Skeletal muscle tissue (tissue), 3 donors: ENCODE measurements at regions not wholly inside any gene's neighbourhood (a gene's known extent, or its start where the extent isn't known, plus 50 kb on each side); places are given as distances from the start of the nearest gene placed in this dataset.

Source experiments
- H3K27ac ChIP-seq: one replicate; pipeline ENCODE4 v1.7.0; 2013; ENCODE audit warnings: mild to moderate bottlenecking, low read depth, low read length, inconsistent platforms
- H3K27me3 ChIP-seq, 3 donors: one replicate each; pipeline ENCODE4 v1.7.0; 2013; ENCODE audit warnings: low read length in 3 of 3; ENCODE audit not compliant: control insufficient read depth in 3 of 3, insufficient read depth in 3 of 3
- H3K36me3 ChIP-seq, 3 donors: one replicate each; pipeline ENCODE4 v1.7.0; 2013; ENCODE audit warnings: low read length in 3 of 3; ENCODE audit not compliant: control insufficient read depth in 3 of 3, insufficient read depth in 3 of 3
- H3K4me1 ChIP-seq, 3 donors: one replicate each; pipeline ENCODE4 v1.7.0; 2013; ENCODE audit warnings: low read length in 3 of 3, mild to moderate bottlenecking in 3 of 3; ENCODE audit not compliant: control insufficient read depth in 3 of 3, insufficient read depth in 3 of 3
- H3K4me3 ChIP-seq, 3 donors: one replicate each; pipeline ENCODE4 v1.7.0; 2013; ENCODE audit warnings: low read length in 3 of 3
- H3K9ac ChIP-seq, 3 donors: one replicate each; pipeline ENCODE4 v1.7.0; 2013; ENCODE audit warnings: low read length in 3 of 3, mild to moderate bottlenecking in 3 of 3, moderate library complexity in 2 of 3, low read depth in 1 of 3
- H3K9me3 ChIP-seq, 3 donors: one replicate each; pipeline ENCODE4 v1.7.0; 2013; ENCODE audit warnings: low read length in 3 of 3; ENCODE audit not compliant: control insufficient read depth in 3 of 3
- donor health status: Osteomylitis.

GRCh38 chr21:29228306-29228705, 70.4 kb upstream of the BACH1 start:
- Histone ChIP-seq H3K36me3 (no peaks in the 10 kb centered on the region), H3K9ac (no peak overlapping the region), H3K27ac (no peak overlapping the region), H3K4me1 (no peaks in the 10 kb centered on the region), H3K9me3 (no peaks in the 10 kb centered on the region), H3K27me3 (no peaks in the 10 kb centered on the region), H3K4me3 (no peak overlapping the region)

- H3K36me3 ChIP-seq: no peaks in the 10 kb centered on the region
- H3K27me3 ChIP-seq: no peaks in the 10 kb centered on the region
- H3K27ac ChIP-seq: no peak overlapping the region
- no peak overlapping the region for H3K4me3 ChIP-seq
- no peaks in the 10 kb centered on the region for H3K4me1 ChIP-seq
- H3K9ac ChIP-seq: no peak overlapping the region
- H3K9me3 ChIP-seq: no peaks in the 10 kb centered on the region
Observed at GRCh38 chr21:29230551-29231261, 68.0 kb upstream of the BACH1 start.

GRCh38 chr21:29231756-29232529, 66.8 kb upstream of the BACH1 start:
- no peaks in the 10 kb centered on the region for H3K4me1 ChIP-seq
- no peaks in the 10 kb centered on the region for H3K36me3 ChIP-seq
- no peak overlapping the region for H3K27ac ChIP-seq
- H3K9ac ChIP-seq: no peak overlapping the region
- no peak overlapping the region for H3K4me3 ChIP-seq
- H3K9me3 ChIP-seq: no peaks in the 10 kb centered on the region
- no peaks in the 10 kb centered on the region for H3K27me3 ChIP-seq

- Histone ChIP-seq H3K36me3 (no peaks in the 10 kb centered on the region), H3K4me3 (no peak overlapping the region), H3K9ac (no peak overlapping the region), H3K27ac (no peak overlapping the region), H3K4me1 (peaks cover 2 to 6% (median 3%) of the 10 kb centered on the region in 3 donors), H3K27me3 (no peaks in the 10 kb centered on the region), H3K9me3 (no peaks in the 10 kb centered on the region)
Observed at GRCh38 chr21:29232530-29233255, 66.0 kb upstream of the BACH1 start.

DNA sequence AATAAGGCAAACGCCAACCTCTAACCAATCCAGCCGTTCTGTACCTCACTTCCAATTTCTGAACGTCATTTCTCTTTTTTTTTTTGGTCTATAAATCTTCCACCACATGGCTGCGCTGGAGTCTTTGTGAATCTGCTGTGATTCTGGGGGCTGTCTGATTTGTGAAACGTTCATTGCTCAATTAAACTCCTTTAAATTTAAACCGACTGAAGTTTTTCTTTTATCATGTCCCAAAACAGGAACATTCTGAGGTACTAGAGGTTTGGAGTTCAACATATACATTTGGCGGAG, 65.5 kb upstream of the BACH1 start:
- Histone ChIP-seq H3K27me3 (no peaks in the 10 kb centered on the region), H3K9me3 (no peaks in the 10 kb centered on the region), H3K4me3 (no peak overlapping the region), H3K36me3 (no peaks in the 10 kb centered on the region), H3K27ac (no peak overlapping the region), H3K4me1 (peaks cover 3 to 8% (median 5%) of the 10 kb centered on the region in 3 donors), H3K9ac (no peak overlapping the region)

DNA sequence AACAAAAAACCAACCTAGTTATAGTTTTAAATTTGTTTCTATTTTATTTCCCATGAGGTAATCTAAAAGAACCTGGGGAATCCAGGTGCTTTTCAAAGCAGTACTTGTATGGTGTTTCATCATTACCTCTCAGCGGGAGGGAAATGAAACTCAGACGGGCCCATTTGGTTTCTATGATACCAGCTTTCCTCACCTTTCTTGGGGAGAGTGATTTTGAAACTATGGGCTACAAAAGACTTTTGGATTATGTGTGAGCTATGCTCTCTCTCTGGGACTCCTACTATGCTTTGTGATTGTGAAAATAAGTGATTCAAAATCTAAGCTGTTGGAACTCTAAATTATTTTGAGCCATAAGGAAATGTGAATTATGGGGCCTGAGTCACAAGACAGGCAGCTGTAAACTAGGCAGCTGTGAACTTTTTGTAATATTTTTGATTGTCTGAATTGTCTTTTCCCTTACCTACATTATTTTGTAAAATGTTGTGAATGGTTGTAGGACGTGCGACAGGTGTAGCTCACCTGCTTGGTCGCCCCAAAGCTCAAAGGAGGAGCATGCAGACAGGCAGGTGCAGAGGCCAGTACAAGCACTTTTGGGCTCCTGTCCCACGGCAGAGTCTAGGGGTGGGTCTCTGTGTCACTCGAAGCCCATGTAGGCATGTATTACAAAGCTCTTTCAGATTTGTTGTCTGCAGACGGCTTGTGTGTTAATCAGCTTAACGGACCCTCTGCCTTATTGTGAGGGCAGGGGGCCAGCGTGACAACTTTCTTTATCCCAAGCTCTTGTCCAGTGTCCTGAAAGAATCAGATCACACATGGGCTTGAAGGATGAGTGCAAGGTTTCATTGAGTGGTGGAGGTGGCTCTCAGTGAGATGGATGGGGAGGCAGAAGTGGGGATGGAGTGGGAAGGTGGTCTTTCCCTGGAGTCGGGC, 64.8 kb upstream of the BACH1 start:
- no peak overlapping the region for H3K9ac ChIP-seq
- peaks cover 3 to 9% (median 8%) of the 10 kb centered on the region in 3 donors for H3K4me1 ChIP-seq

DNA sequence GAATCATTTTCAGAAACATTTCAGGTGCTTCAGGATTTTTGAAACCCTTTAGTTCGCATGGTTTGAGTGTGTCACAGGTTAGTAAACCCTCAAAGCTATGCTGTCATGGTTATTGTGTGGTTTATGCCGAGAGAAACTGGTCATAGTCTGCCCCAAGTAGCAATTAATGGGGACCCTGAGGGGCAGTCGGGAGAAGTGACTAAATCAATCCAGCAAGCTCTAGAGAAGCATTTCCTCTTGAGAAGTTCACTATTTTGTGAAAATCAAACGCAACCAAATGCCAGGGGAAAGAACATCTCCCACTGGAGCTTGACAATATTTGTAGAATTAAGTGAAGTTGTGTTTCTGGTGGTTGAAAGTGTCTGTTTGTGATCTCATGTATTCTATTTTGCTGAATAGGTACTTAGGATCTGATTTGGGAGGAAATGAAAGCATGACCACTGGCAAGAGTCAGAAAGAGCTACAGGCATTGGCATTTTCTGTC, 63.0 kb upstream of the BACH1 start:
- H3K4me3 ChIP-seq: no peak overlapping the region
- H3K27me3 ChIP-seq: no peaks in the 10 kb centered on the region
- no peaks in the 10 kb centered on the region for H3K9me3 ChIP-seq
- no peak overlapping the region for H3K9ac ChIP-seq
- H3K4me1 ChIP-seq: peaks cover 3 to 9% (median 8%) of the 10 kb centered on the region in 3 donors
- peak overlapping the region; percentile 13 for H3K27ac ChIP-seq
- H3K36me3 ChIP-seq: no peaks in the 10 kb centered on the region

More for the DNA sequence above, 64.8 kb upstream of the BACH1 start:
- Histone ChIP-seq H3K27me3 (no peaks in the 10 kb centered on the region), H3K27ac (no peak overlapping the region), H3K36me3 (no peaks in the 10 kb centered on the region), H3K9me3 (no peaks in the 10 kb centered on the region), H3K4me3 (no peak overlapping the region)

GRCh38 chr21:29236201-29236600, 62.5 kb upstream of the BACH1 start:
- Histone ChIP-seq H3K9me3 (no peaks in the 10 kb centered on the region), H3K27me3 (no peaks in the 10 kb centered on the region), H3K9ac (no peak overlapping the region), H3K4me1 (peaks cover 3 to 9% (median 8%) of the 10 kb centered on the region in 3 donors), H3K27ac (no peak overlapping the region), H3K4me3 (no peak overlapping the region), H3K36me3 (no peaks in the 10 kb centered on the region)
